ENCODE measurements at regions not wholly inside any gene's neighbourhood (a gene's known extent, or its start where the extent isn't known, plus 50 kb on each side); places are given as distances from the start of the nearest gene placed in this dataset.

- Histone ChIP-seq H3K9me3 (ENCODE audit: control extremely low read depth in 1 of 5, control insufficient read depth in 4 of 5, insufficient read depth in 2 of 5, low read depth in 1 of 5, low read length in 4 of 5) (no peaks in the 10 kb centered on the region), H3K27ac (ENCODE audit: insufficient read depth in 1 of 2, low read depth in 1 of 2, low read length in 2 of 2, poor library complexity in 1 of 2, severe bottlenecking in 2 of 2) (no peak overlapping the region), H3K36me3 (ENCODE audit: control insufficient read depth in 4 of 4, insufficient read depth in 4 of 4, low read length in 3 of 4) (no peaks in the 10 kb centered on the region), H3K27me3 (replicated peaks in 2 of 5; ENCODE audit: control insufficient read depth in 4 of 5, insufficient read depth in 5 of 5, low read length in 4 of 5) (no peaks in the 10 kb centered on the region), H3K4me1 (ENCODE audit: control extremely low read depth in 1 of 4, control insufficient read depth in 4 of 4, insufficient read depth in 4 of 4, low read length in 3 of 4) (no peaks in the 10 kb centered on the region), H3K4me3 (ENCODE audit: control insufficient read depth in 1 of 7, extremely low read depth in 1 of 7, insufficient read depth in 4 of 7, low read depth in 2 of 7, low read length in 6 of 7) (no peak overlapping the region)
- WGBS (ENCODE audit: insufficient coverage) = 53% methylated on average over 1 of the region's 2 CpGs
- ChIA-PET POLR2A (no interaction called here), CTCF (no interaction called here)
- DNase-seq = no peak
Observed at GRCh38 chr2:14137643-14138042, 494.9 kb upstream of the LRATD1 start.

- no peaks in the 10 kb centered on the region for H3K9me3 ChIP-seq (ENCODE audit: control extremely low read depth in 1 of 5, control insufficient read depth in 4 of 5, insufficient read depth in 2 of 5, low read depth in 1 of 5, low read length in 4 of 5)
- H3K36me3 ChIP-seq (ENCODE audit: control insufficient read depth in 4 of 4, insufficient read depth in 4 of 4, low read length in 3 of 4) = no peaks in the 10 kb centered on the region
- WGBS (ENCODE audit: insufficient coverage) = 33% methylated on average over 1 of the region's 6 CpGs
- no peaks in the 10 kb centered on the region for H3K4me1 ChIP-seq (ENCODE audit: control extremely low read depth in 1 of 4, control insufficient read depth in 4 of 4, insufficient read depth in 4 of 4, low read length in 3 of 4)
- DNase-seq = no peak
- H3K4me3 ChIP-seq (ENCODE audit: control insufficient read depth in 1 of 7, extremely low read depth in 1 of 7, insufficient read depth in 4 of 7, low read depth in 2 of 7, low read length in 6 of 7) = no peak overlapping the region
- ChIA-PET CTCF (no interaction called here), POLR2A (no interaction called here)
- H3K27me3 ChIP-seq (replicated peaks in 2 of 5; ENCODE audit: control insufficient read depth in 4 of 5, insufficient read depth in 5 of 5, low read length in 4 of 5) = no peaks in the 10 kb centered on the region
- H3K27ac ChIP-seq (ENCODE audit: insufficient read depth in 1 of 2, low read depth in 1 of 2, low read length in 2 of 2, poor library complexity in 1 of 2, severe bottlenecking in 2 of 2) = no peak overlapping the region
Observed at GRCh38 chr2:14140009-14140550, 492.4 kb upstream of the LRATD1 start.

- no peak overlapping the region for H3K27ac ChIP-seq (ENCODE audit: insufficient read depth in 1 of 2, low read depth in 1 of 2, low read length in 2 of 2, poor library complexity in 1 of 2, severe bottlenecking in 2 of 2)
- no peak overlapping the region for H3K4me3 ChIP-seq (ENCODE audit: control insufficient read depth in 1 of 7, extremely low read depth in 1 of 7, insufficient read depth in 4 of 7, low read depth in 2 of 7, low read length in 6 of 7)
- no peak for DNase-seq
- no peaks in the 10 kb centered on the region for H3K27me3 ChIP-seq (replicated peaks in 2 of 5; ENCODE audit: control insufficient read depth in 4 of 5, insufficient read depth in 5 of 5, low read length in 4 of 5)
- CTCF ChIA-PET = no interaction called here
- no peaks in the 10 kb centered on the region for H3K9me3 ChIP-seq (ENCODE audit: control extremely low read depth in 1 of 5, control insufficient read depth in 4 of 5, insufficient read depth in 2 of 5, low read depth in 1 of 5, low read length in 4 of 5)
- POLR2A ChIA-PET = no interaction called here
- H3K4me1 ChIP-seq (ENCODE audit: control extremely low read depth in 1 of 4, control insufficient read depth in 4 of 4, insufficient read depth in 4 of 4, low read length in 3 of 4) = no peaks in the 10 kb centered on the region
- no peaks in the 10 kb centered on the region for H3K36me3 ChIP-seq (ENCODE audit: control insufficient read depth in 4 of 4, insufficient read depth in 4 of 4, low read length in 3 of 4)
Observed at GRCh38 chr2:14143435-14143834, 489.1 kb upstream of the LRATD1 start.

- ChIA-PET POLR2A (no interaction called here), CTCF (no interaction called here)
- no peaks in the 10 kb centered on the region for H3K27me3 ChIP-seq (replicated peaks in 2 of 5; ENCODE audit: control insufficient read depth in 4 of 5, insufficient read depth in 5 of 5, low read length in 4 of 5)
- no CpG with 5 or more reads among the region's 1 CpG for WGBS (ENCODE audit: insufficient coverage)
- no peak for DNase-seq
- H3K4me3 ChIP-seq (ENCODE audit: control insufficient read depth in 1 of 7, extremely low read depth in 1 of 7, insufficient read depth in 4 of 7, low read depth in 2 of 7, low read length in 6 of 7) = no peak overlapping the region
- no peaks in the 10 kb centered on the region for H3K9me3 ChIP-seq (ENCODE audit: control extremely low read depth in 1 of 5, control insufficient read depth in 4 of 5, insufficient read depth in 2 of 5, low read depth in 1 of 5, low read length in 4 of 5)
- H3K36me3 ChIP-seq (ENCODE audit: control insufficient read depth in 4 of 4, insufficient read depth in 4 of 4, low read length in 3 of 4) = no peaks in the 10 kb centered on the region
- no peak overlapping the region for H3K27ac ChIP-seq (ENCODE audit: insufficient read depth in 1 of 2, low read depth in 1 of 2, low read length in 2 of 2, poor library complexity in 1 of 2, severe bottlenecking in 2 of 2)
- H3K4me1 ChIP-seq (ENCODE audit: control extremely low read depth in 1 of 4, control insufficient read depth in 4 of 4, insufficient read depth in 4 of 4, low read length in 3 of 4) = no peaks in the 10 kb centered on the region
Observed at GRCh38 chr2:14148216-14148615, 484.3 kb upstream of the LRATD1 start.

- no peaks in the 10 kb centered on the region for H3K27me3 ChIP-seq (replicated peaks in 2 of 5; ENCODE audit: control insufficient read depth in 4 of 5, insufficient read depth in 5 of 5, low read length in 4 of 5)
- CTCF ChIA-PET = no interaction called here
- DNase-seq = no peak
- no peaks in the 10 kb centered on the region for H3K4me1 ChIP-seq (ENCODE audit: control extremely low read depth in 1 of 4, control insufficient read depth in 4 of 4, insufficient read depth in 4 of 4, low read length in 3 of 4)
- H3K9me3 ChIP-seq (ENCODE audit: control extremely low read depth in 1 of 5, control insufficient read depth in 4 of 5, insufficient read depth in 2 of 5, low read depth in 1 of 5, low read length in 4 of 5) = no peaks in the 10 kb centered on the region
- POLR2A ChIA-PET = no interaction called here
- H3K4me3 ChIP-seq (ENCODE audit: control insufficient read depth in 1 of 7, extremely low read depth in 1 of 7, insufficient read depth in 4 of 7, low read depth in 2 of 7, low read length in 6 of 7) = no peak overlapping the region
- no peaks in the 10 kb centered on the region for H3K36me3 ChIP-seq (ENCODE audit: control insufficient read depth in 4 of 4, insufficient read depth in 4 of 4, low read length in 3 of 4)
- no peak overlapping the region for H3K27ac ChIP-seq (ENCODE audit: insufficient read depth in 1 of 2, low read depth in 1 of 2, low read length in 2 of 2, poor library complexity in 1 of 2, severe bottlenecking in 2 of 2)
Observed at GRCh38 chr2:14157816-14158215, 474.7 kb upstream of the LRATD1 start.

- H3K4me3 ChIP-seq (ENCODE audit: control insufficient read depth in 1 of 7, extremely low read depth in 1 of 7, insufficient read depth in 4 of 7, low read depth in 2 of 7, low read length in 6 of 7) = no peak overlapping the region
- 100% methylated on average over 1 of the region's 3 CpGs for WGBS (ENCODE audit: insufficient coverage)
- H3K27ac ChIP-seq (ENCODE audit: insufficient read depth in 1 of 2, low read depth in 1 of 2, low read length in 2 of 2, poor library complexity in 1 of 2, severe bottlenecking in 2 of 2) = no peak overlapping the region
- POLR2A ChIA-PET = no interaction called here
- CTCF ChIA-PET = no interaction called here
- H3K36me3 ChIP-seq (ENCODE audit: control insufficient read depth in 4 of 4, insufficient read depth in 4 of 4, low read length in 3 of 4) = no peaks in the 10 kb centered on the region
- no peaks in the 10 kb centered on the region for H3K27me3 ChIP-seq (replicated peaks in 2 of 5; ENCODE audit: control insufficient read depth in 4 of 5, insufficient read depth in 5 of 5, low read length in 4 of 5)
- DNase-seq = no peak
- H3K4me1 ChIP-seq (ENCODE audit: control extremely low read depth in 1 of 4, control insufficient read depth in 4 of 4, insufficient read depth in 4 of 4, low read length in 3 of 4) = no peaks in the 10 kb centered on the region
- H3K9me3 ChIP-seq (ENCODE audit: control extremely low read depth in 1 of 5, control insufficient read depth in 4 of 5, insufficient read depth in 2 of 5, low read depth in 1 of 5, low read length in 4 of 5) = peaks cover 0 to 2% (median 0%) of the 10 kb centered on the region in 5 experiments
Observed at GRCh38 chr2:14180333-14180732, 452.2 kb upstream of the LRATD1 start.

- ChIA-PET CTCF (no interaction called here), POLR2A (no interaction called here)
- 95% methylated on average over 15 of the region's 16 CpGs for WGBS (ENCODE audit: insufficient coverage)
- no peak overlapping the region for H3K27ac ChIP-seq (ENCODE audit: insufficient read depth in 1 of 2, low read depth in 1 of 2, low read length in 2 of 2, poor library complexity in 1 of 2, severe bottlenecking in 2 of 2)
- H3K9me3 ChIP-seq (ENCODE audit: control extremely low read depth in 1 of 5, control insufficient read depth in 4 of 5, insufficient read depth in 2 of 5, low read depth in 1 of 5, low read length in 4 of 5) = peaks cover 0 to 2% (median 0%) of the 10 kb centered on the region in 5 experiments
- H3K4me3 ChIP-seq (ENCODE audit: control insufficient read depth in 1 of 7, extremely low read depth in 1 of 7, insufficient read depth in 4 of 7, low read depth in 2 of 7, low read length in 6 of 7) = no peak overlapping the region
- DNase-seq = no peak
- no peaks in the 10 kb centered on the region for H3K27me3 ChIP-seq (replicated peaks in 2 of 5; ENCODE audit: control insufficient read depth in 4 of 5, insufficient read depth in 5 of 5, low read length in 4 of 5)
- H3K36me3 ChIP-seq (ENCODE audit: control insufficient read depth in 4 of 4, insufficient read depth in 4 of 4, low read length in 3 of 4) = no peaks in the 10 kb centered on the region
- H3K4me1 ChIP-seq (ENCODE audit: control extremely low read depth in 1 of 4, control insufficient read depth in 4 of 4, insufficient read depth in 4 of 4, low read length in 3 of 4) = no peaks in the 10 kb centered on the region
Observed at GRCh38 chr2:14182227-14182946, 450.1 kb upstream of the LRATD1 start.

All from common myeloid progenitor, CD34-positive (primary cell).